DOHH2 (cell line): ENCODE measurements at regions not wholly inside any gene's neighbourhood (a gene's known extent, or its start where the extent isn't known, plus 50 kb on each side); places are given as distances from the start of the nearest gene placed in this dataset.

Experiments
- H3F3A ChIP-seq: fragments of 200-600 bp; sonication (generic), shearing (Covaris generic); 2 replicates; pipeline ENCODE4 v1.6.0; 2016; ENCODE audit warnings: antibody characterized with exemption, mild to moderate bottlenecking; ENCODE audit not compliant: control insufficient read depth, insufficient read depth
- H3K27ac ChIP-seq: fragments of 200-600 bp; sonication (generic); 2 replicates; pipeline ENCODE4 v1.5.1; 2014; ENCODE audit warnings: low read depth, mild to moderate bottlenecking, low read length, moderate library complexity
- H3K27me3 ChIP-seq: fragments of 200-600 bp; sonication (generic); 2 replicates; pipeline ENCODE4 v1.6.1; 2014; ENCODE audit warnings: mild to moderate bottlenecking, low read length, mixed read lengths; ENCODE audit not compliant: control insufficient read depth
- H3K36me3 ChIP-seq: fragments of 200-600 bp; sonication (generic); 2 replicates; pipeline ENCODE4 v1.6.1; 2014; ENCODE audit warnings: mild to moderate bottlenecking, low read length, moderate library complexity, mixed read lengths; ENCODE audit not compliant: control insufficient read depth
- H3K4me1 ChIP-seq: fragments of 200-600 bp; sonication (generic); 2 replicates; pipeline ENCODE4 v1.6.1; 2014; ENCODE audit warnings: mild to moderate bottlenecking, low read length, mixed read lengths; ENCODE audit not compliant: control insufficient read depth
- H3K4me2 ChIP-seq: fragments of 200-600 bp; sonication (generic); 2 replicates; pipeline ENCODE4 v1.6.0; 2014; ENCODE audit warnings: mild to moderate bottlenecking, low read length, moderate library complexity
- H3K4me3 ChIP-seq: fragments of 200-600 bp; sonication (generic); 2 replicates; pipeline ENCODE4 v1.5.1; 2014; ENCODE audit warnings: mild to moderate bottlenecking, low read length, mixed read lengths
- H3K79me2 ChIP-seq: fragments of 200-600 bp; sonication (generic); 2 replicates; pipeline ENCODE4 v1.6.1; 2014; ENCODE audit warnings: mild to moderate bottlenecking, low read length, mixed read lengths; ENCODE audit not compliant: control insufficient read depth
- H3K9me2 ChIP-seq: fragments of 200-600 bp; sonication (generic); replicated peaks from 2 replicates; pipeline ENCODE4 v1.6.1; 2014; ENCODE audit warnings: mild to moderate bottlenecking, low read length, mixed read lengths; ENCODE audit not compliant: control insufficient read depth
- H3K9me3 ChIP-seq: fragments of 200-600 bp; sonication (generic); 2 replicates; pipeline ENCODE4 v1.6.1; 2014; ENCODE audit warnings: antibody characterized with exemption, low read length, mixed read lengths; ENCODE audit not compliant: control insufficient read depth, insufficient read depth
- H4K20me1 ChIP-seq: fragments of 200-600 bp; sonication (generic); 2 replicates; pipeline ENCODE4 v1.6.0; 2014; ENCODE audit warnings: low read depth, mild to moderate bottlenecking, antibody characterized with exemption, low read length, moderate library complexity; ENCODE audit not compliant: control insufficient read depth, insufficient read depth
- EZH2phosphoT487 ChIP-seq: fragments of 200-600 bp; sonication (generic); IDR thresholded peaks from 2 replicates; pipeline ENCODE4 v1.6.1; 2017; ENCODE audit warnings: borderline replicate concordance, mild to moderate bottlenecking, antibody characterized with exemption, low read length, moderate library complexity, mixed read lengths
- TF ChIP-seq, protein P1 (sequence below): fragments of 200-600 bp; sonication (generic); IDR thresholded peaks from one replicate; pipeline ENCODE4 v1.5.1; 2014; ENCODE audit warnings: antibody characterized with exemption, mild to moderate bottlenecking, low read depth, low read length; ENCODE audit not compliant: poor library complexity, severe bottlenecking

DNA sequence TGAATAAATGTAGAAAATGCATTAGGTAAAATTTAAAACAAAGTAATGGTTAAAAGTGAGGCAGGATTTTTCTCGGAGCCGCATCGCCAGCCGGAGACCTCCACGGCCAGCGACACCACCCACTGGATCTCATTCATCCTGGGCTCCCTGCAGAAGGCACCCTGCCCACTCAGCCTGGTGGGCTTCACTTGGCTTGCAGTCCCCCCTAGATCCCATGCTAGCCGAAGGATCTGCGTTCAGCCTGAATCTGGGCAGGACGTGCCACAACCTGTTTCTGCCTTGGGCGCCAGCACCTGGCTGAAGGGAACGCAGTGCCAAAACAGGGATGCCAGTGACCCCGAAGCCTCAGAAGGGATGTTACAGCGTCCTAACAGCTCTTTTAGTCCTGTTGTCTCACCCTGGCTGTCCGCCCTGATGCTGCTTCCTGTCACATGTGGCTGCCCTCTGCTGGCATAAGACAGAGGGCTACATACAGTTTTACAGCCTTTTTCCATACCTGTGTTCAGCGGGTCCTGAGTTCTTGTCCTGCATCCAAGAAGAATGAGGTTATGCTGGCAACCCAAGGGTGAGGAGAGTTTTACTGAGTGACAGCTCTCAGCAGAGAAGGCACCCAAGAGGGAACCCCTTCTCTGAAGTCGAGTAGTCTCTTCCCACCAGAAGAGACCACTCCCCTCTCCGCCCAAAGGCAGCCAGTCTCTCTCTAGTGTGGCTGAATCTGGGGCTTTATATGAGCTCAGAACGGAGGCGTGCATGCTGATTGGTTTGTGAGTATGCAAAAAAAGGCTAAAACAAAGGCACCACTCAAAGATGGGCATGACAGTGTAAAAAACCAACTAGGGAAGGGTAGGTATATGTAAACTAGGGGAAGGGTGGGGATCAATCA, 173.1 kb upstream of the GYPC start:
- Histone ChIP-seq H3K4me1 (no peaks in the 10 kb centered on the region), H3K79me2 (no peaks in the 10 kb centered on the region), H3K4me3 (no peak overlapping the region), H3K27ac (no peak overlapping the region), H4K20me1 (no peaks in the 10 kb centered on the region), H3K9me3 (no peaks in the 10 kb centered on the region), H3K27me3 (no peaks in the 10 kb centered on the region), H3K36me3 (no peaks in the 10 kb centered on the region), H3F3A (no peaks in the 10 kb centered on the region), H3K4me2 (no peak overlapping the region), H3K9me2 (no peaks in the 10 kb centered on the region)
- TF ChIP-seq, protein P1, sequence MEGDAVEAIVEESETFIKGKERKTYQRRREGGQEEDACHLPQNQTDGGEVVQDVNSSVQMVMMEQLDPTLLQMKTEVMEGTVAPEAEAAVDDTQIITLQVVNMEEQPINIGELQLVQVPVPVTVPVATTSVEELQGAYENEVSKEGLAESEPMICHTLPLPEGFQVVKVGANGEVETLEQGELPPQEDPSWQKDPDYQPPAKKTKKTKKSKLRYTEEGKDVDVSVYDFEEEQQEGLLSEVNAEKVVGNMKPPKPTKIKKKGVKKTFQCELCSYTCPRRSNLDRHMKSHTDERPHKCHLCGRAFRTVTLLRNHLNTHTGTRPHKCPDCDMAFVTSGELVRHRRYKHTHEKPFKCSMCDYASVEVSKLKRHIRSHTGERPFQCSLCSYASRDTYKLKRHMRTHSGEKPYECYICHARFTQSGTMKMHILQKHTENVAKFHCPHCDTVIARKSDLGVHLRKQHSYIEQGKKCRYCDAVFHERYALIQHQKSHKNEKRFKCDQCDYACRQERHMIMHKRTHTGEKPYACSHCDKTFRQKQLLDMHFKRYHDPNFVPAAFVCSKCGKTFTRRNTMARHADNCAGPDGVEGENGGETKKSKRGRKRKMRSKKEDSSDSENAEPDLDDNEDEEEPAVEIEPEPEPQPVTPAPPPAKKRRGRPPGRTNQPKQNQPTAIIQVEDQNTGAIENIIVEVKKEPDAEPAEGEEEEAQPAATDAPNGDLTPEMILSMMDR, result peak; percentile 16
- TF ChIP-seq EZH2phosphoT487, result no peak

DNA sequence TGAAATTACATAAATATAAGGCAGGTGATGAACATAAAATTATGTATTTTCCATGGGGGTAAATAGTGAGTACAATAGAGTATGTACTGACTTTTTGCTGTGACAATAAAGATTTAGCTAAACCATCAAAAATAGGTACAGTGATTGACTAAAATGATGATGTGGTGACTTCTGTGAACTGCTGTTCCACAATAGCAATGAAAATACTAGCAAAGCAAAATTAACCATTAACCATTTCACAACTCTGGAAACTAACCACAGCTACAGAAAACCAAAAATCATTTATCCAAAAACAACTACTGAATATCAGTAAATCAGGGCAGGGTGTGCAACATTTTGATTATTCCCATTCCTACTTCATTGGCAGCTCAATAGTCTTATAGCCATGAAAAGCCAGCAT, 161.4 kb upstream of the GYPC start:
- Histone ChIP-seq H3K4me2 (no peak overlapping the region), H3K4me1 (no peaks in the 10 kb centered on the region), H4K20me1 (no peaks in the 10 kb centered on the region), H3K9me3 (no peaks in the 10 kb centered on the region; the same call in 1 of the 2 replicates), H3K79me2 (no peaks in the 10 kb centered on the region), H3K9me2 (no peaks in the 10 kb centered on the region), H3K4me3 (no peak overlapping the region), H3K36me3 (no peaks in the 10 kb centered on the region), H3F3A (no peaks in the 10 kb centered on the region), H3K27me3 (no peaks in the 10 kb centered on the region), H3K27ac (no peak overlapping the region)
- TF ChIP-seq, protein P1, result no peak
- no peak for TF ChIP-seq EZH2phosphoT487

DNA sequence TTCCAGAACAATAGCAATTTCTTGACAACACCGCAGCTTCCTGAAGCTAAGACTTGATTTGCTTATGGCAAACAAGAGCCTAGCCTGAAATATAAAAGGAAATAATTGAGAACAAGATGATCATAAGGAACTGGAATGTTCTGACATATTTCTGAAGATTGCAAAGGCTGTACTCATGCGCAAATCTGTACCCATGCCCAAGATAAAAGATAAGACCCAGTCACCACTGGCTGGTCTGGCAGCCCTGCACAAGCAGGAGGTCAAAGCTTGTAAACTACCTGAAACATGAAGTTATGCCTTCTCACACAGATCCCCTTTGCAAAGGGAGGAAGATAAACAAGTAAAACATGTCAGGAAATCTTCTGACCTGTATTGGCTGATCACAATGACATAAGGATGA, 160.8 kb upstream of the GYPC start:
- Histone ChIP-seq H3K9me2 (no peaks in the 10 kb centered on the region), H3K27ac (no peak overlapping the region), H3K9me3 (no peaks in the 10 kb centered on the region; the same call in 1 of the 2 replicates), H3K27me3 (no peaks in the 10 kb centered on the region), H3K36me3 (no peaks in the 10 kb centered on the region), H3K79me2 (no peaks in the 10 kb centered on the region), H3F3A (no peaks in the 10 kb centered on the region), H3K4me2 (no peak overlapping the region), H3K4me3 (no peak overlapping the region), H3K4me1 (no peaks in the 10 kb centered on the region), H4K20me1 (no peaks in the 10 kb centered on the region)
- TF ChIP-seq EZH2phosphoT487, result no peak
- TF ChIP-seq, protein P1, result no peak
